ENCODE measurements at regions not wholly inside any gene's neighbourhood (a gene's known extent, or its start where the extent isn't known, plus 50 kb on each side); places are given as distances from the start of the nearest gene placed in this dataset.
A peak's percentile ranks its signal among the peaks of the same experiment; 100 is the strongest.
"Not testable (repeated sequence)": the region's sequence is repeated elsewhere in the genome, so short reads cannot be mapped to it uniquely, and the experiment has no call there.

DNA sequence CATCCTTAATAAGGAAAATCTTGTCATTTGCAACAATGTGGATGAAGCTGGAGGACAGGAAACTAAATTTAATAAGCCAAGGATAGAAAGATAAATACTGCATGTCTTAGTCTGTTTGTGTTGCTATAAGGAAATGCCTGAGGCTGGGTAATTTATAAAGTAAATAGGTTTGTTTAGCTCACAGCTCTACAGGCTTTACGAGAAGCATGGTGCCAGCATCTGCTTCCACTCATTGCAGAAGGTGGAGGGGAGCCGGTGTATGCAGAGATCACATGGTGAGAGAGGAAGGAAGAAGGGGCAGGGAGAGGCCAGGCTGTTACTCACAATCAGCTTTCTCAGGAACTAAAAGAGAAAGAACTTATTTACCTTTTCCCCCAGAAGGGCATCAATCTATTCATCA is 118.9 kb upstream of the SMLR1 start:
- no peaks in the 10 kb centered on the region for H3K27me3 ChIP-seq (ENCODE audit: control insufficient read depth, insufficient read depth, low read length)
- TF ChIP-seq, protein P1, sequence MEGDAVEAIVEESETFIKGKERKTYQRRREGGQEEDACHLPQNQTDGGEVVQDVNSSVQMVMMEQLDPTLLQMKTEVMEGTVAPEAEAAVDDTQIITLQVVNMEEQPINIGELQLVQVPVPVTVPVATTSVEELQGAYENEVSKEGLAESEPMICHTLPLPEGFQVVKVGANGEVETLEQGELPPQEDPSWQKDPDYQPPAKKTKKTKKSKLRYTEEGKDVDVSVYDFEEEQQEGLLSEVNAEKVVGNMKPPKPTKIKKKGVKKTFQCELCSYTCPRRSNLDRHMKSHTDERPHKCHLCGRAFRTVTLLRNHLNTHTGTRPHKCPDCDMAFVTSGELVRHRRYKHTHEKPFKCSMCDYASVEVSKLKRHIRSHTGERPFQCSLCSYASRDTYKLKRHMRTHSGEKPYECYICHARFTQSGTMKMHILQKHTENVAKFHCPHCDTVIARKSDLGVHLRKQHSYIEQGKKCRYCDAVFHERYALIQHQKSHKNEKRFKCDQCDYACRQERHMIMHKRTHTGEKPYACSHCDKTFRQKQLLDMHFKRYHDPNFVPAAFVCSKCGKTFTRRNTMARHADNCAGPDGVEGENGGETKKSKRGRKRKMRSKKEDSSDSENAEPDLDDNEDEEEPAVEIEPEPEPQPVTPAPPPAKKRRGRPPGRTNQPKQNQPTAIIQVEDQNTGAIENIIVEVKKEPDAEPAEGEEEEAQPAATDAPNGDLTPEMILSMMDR (IDR thresholded peaks at IDR 0.05; ENCODE audit: insufficient read depth, low read depth, low read length) = no peak
- no peaks in the 10 kb centered on the region for H3K36me3 ChIP-seq (ENCODE audit: control insufficient read depth, insufficient read depth, low read length)
- POLR2A ChIA-PET = no interaction called here
- CTCF ChIA-PET = interaction anchor here (0.5 to 1.7 kb wide), 2 partner anchors 10 to 315 kb away, joined by 3 to 8 read pairs; no protein-coding TSS in a partner anchor
- peak; percentile 27 for DNase-seq (ENCODE audit: low read depth)
- no peak overlapping the region for H3K4me3 ChIP-seq (ENCODE audit: low read depth, low read length)

DNA sequence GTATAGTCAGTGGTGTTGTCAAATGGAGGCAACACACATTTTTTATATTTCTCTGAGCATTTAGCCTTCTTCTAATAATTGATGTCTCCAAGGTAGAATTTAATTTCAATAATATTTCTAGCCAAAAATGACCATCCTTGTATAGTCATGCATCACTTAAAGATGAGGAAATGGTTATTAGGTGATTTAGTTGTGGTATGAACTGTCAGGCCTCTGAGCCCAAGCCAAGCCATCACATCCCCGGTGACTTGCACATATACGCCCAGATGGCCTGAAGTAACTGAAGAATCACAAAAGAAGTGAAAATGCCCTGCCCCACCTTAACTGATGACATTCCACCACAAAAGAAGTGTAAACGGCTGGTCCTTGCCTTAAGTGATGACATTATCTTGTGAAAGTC is 115.6 kb upstream of the SMLR1 start:
- POLR2A ChIA-PET; H3K4me3 ChIP-seq (ENCODE audit: low read depth, low read length); CTCF ChIA-PET; DNase-seq (ENCODE audit: low read depth); H3K27me3 ChIP-seq (ENCODE audit: control insufficient read depth, insufficient read depth, low read length); H3K36me3 ChIP-seq (ENCODE audit: control insufficient read depth, insufficient read depth, low read length): not testable (repeated sequence)

DNA sequence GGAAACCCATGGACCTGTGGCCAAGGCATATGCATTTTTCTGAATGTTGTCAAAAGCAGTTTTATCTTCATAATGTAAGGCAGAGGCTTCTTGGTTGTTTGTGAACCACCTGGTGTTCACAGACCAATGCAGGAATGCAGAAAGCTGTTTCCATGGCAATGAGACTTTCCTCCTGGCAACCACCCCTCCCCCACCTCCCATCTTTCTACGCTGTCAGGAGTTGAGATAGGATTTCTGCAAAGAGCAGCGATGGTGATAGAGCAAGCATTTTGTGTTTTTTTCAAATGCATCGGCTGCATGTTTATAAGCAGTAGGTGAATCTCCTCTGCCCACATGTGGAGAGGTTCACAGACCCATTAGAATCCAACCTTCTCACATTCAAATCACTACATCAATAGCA is 114.1 kb upstream of the SMLR1 start:
- Histone ChIP-seq H3K27me3 (ENCODE audit: control insufficient read depth, insufficient read depth, low read length) (no peaks in the 10 kb centered on the region; the same call in 1 of the 2 replicates), H3K36me3 (ENCODE audit: control insufficient read depth, insufficient read depth, low read length) (no peaks in the 10 kb centered on the region), H3K4me3 (ENCODE audit: low read depth, low read length) (no peak overlapping the region)
- TF ChIP-seq, protein P1 (IDR thresholded peaks at IDR 0.05; ENCODE audit: insufficient read depth, low read depth, low read length) = no peak
- ChIA-PET CTCF (no interaction called here), POLR2A (no interaction called here)
- DNase-seq (ENCODE audit: low read depth) = no peak

DNA sequence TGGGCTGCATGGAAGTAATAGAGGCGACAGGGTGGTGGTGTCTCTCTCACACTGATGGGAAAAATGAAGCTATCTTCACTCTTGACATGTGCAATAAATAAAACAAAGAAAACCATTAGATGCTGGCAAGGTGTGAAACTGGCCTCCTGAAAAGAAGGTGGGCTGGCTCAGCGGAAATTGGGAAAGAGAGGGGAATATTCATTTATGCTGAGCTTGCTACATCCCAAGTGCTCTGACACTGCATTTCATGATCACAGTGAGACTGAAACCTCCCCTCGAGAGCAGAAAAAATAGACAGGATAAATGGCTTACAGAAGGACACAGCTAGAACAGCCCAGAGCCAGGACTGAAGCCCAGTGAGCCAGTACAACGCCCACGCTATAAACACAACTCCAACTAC is 112.1 kb upstream of the SMLR1 start:
- Histone ChIP-seq H3K36me3 (ENCODE audit: control insufficient read depth, insufficient read depth, low read length) (no peaks in the 10 kb centered on the region), H3K4me3 (ENCODE audit: low read depth, low read length) (no peak overlapping the region), H3K27me3 (ENCODE audit: control insufficient read depth, insufficient read depth, low read length) (no peaks in the 10 kb centered on the region; the same call in 1 of the 2 replicates)
- TF ChIP-seq, protein P1 (IDR thresholded peaks at IDR 0.05; ENCODE audit: insufficient read depth, low read depth, low read length) = no peak
- POLR2A ChIA-PET = no interaction called here
- CTCF ChIA-PET = no interaction called here
- DNase-seq (ENCODE audit: low read depth) = no peak

DNA sequence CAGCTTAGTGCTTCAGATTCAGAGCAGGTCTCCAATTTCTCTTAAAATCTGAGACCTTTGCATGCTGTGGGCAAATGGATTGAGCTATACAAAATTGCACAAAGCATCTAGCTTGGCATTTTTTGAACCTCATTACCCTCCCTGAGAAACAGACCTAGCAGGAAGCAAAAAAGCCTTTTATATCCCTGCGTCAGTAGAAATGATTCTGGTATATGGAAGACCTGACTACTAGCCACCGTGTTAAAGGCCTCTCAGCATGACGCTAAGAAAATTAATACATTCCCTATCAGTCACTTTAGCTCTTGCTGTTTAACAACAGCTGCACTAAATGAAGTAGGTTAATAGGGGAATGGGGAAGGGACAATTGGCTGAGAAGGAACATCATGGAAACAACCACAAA is 110.7 kb upstream of the SMLR1 start:
- no peak for DNase-seq (ENCODE audit: low read depth)
- Histone ChIP-seq H3K36me3 (ENCODE audit: control insufficient read depth, insufficient read depth, low read length) (no peaks in the 10 kb centered on the region), H3K4me3 (ENCODE audit: low read depth, low read length) (no peak overlapping the region), H3K27me3 (ENCODE audit: control insufficient read depth, insufficient read depth, low read length) (no peaks in the 10 kb centered on the region; the same call in 1 of the 2 replicates)
- TF ChIP-seq, protein P1 (IDR thresholded peaks at IDR 0.05; ENCODE audit: insufficient read depth, low read depth, low read length) = no peak
- ChIA-PET CTCF (no interaction called here), POLR2A (no interaction called here)

DNA sequence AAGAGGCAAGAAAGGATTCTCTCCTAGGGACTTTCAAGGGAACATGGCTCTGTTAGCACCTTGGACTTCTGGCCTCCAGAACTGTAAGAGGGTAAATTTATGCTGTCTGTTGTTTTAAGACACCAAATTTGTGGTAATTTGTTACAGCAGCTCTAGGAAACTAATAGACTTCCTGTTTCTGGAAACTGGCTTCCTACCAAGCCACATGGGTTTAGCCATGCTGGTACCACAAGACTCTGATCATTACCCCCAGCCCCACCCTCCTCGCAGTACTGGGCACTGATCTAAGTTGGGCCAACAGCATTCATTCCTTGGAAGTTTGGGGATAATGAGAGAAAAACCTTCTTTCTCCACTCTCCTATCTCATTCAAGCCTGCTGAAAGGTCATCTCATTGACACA is 109.5 kb upstream of the SMLR1 start:
- no peaks in the 10 kb centered on the region for H3K36me3 ChIP-seq (ENCODE audit: control insufficient read depth, insufficient read depth, low read length)
- no peak overlapping the region for H3K4me3 ChIP-seq (ENCODE audit: low read depth, low read length)
- ChIA-PET CTCF (no interaction called here), POLR2A (no interaction called here)
- no peaks in the 10 kb centered on the region; the same call in 1 of the 2 replicates for H3K27me3 ChIP-seq (ENCODE audit: control insufficient read depth, insufficient read depth, low read length)
- TF ChIP-seq, protein P1 (IDR thresholded peaks at IDR 0.05; ENCODE audit: insufficient read depth, low read depth, low read length) = no peak
- DNase-seq (ENCODE audit: low read depth) = no peak

All from BJ (cell line).